A549 (cell line): ENCODE measurements at regions not wholly inside any gene's neighbourhood (a gene's known extent, or its start where the extent isn't known, plus 50 kb on each side); places are given as distances from the start of the nearest gene placed in this dataset.

Experiments
- ATAC-seq, 2 experiments: fragments of 200-7000 bp in 1 of 2; fragments of >200 bp in 1 of 2; cut with Nextera tagmentation in 1 of 2; cut with Tn5 transposase in 1 of 2; 3 replicates each; pipeline versions ENCODE4 v1.8.0 to v1.9.1; 2018 to 2020; ENCODE audit warnings: mild to moderate bottlenecking in 1 of 2, moderate library complexity in 1 of 2
- CTCF ChIA-PET: fragments of 300-600 bp; sonication (Branson Sonifier 250); formaldehyde crosslinking; extraction: SDS; loops from one replicate; lab custom pipeline; 2021; ENCODE audit warnings: antibody characterized with exemption, inconsistent platforms; lab: Yijun Ruan, JAX
- POLR2A ChIA-PET: fragments of 350-600 bp; formaldehyde crosslinking; extraction: SDS; loops from one replicate; lab custom pipeline; 2021; ENCODE audit warnings: antibody characterized with exemption, inconsistent platforms; lab: Yijun Ruan, JAX
- DNase-seq, 2 experiments: peaks; one replicate each; pipeline versions ENCODE4 v3.0.0 to v3.0.0-alpha.2; 2011 to 2016; ENCODE audit warnings: low read depth in 1 of 2, low spot score in 1 of 2
- FAIRE-seq: peaks from 2 replicates; lab custom pipeline; 2011; peaks lifted over from hg19 to GRCh38; lab: Jason Lieb, UNC
- H3K27ac ChIP-seq, 2 experiments: fragments of >200 bp; sonication (Bioruptor Twin); formaldehyde crosslinking; 3 replicates each; pipeline ENCODE4 v1.5.1; 2016 to 2017
- H3K4me1 ChIP-seq: fragments of >200 bp; sonication (Bioruptor Twin); formaldehyde crosslinking; 3 replicates; pipeline ENCODE4 v1.6.1; 2016
- H3K4me2 ChIP-seq: fragments of >200 bp; sonication (Bioruptor Twin); formaldehyde crosslinking; 3 replicates; pipeline ENCODE4 v1.6.1; 2016
- H3K4me3 ChIP-seq: fragments of >200 bp; sonication (Bioruptor Twin); formaldehyde crosslinking; 3 replicates; pipeline ENCODE4 v1.5.1; 2016
- H3K9me3 ChIP-seq: fragments of >200 bp; sonication (Bioruptor Twin); formaldehyde crosslinking; 3 replicates; pipeline ENCODE4 v1.6.1; 2016
- ATOH8 ChIP-seq: fragments of 250-450 bp; sonication (Bioruptor Pico); IDR thresholded peaks from 2 replicates; pipeline ENCODE4 v1.5.0; 2020; ENCODE audit warnings: low read depth, mild to moderate bottlenecking, moderate library complexity
- CBX8 ChIP-seq: fragments of 200-600 bp; sonication (generic); IDR thresholded peaks from 2 replicates; pipeline ENCODE4 v1.6.1; 2016
- CTCF ChIP-seq: fragments of >200 bp; sonication (Bioruptor Twin); formaldehyde crosslinking; IDR thresholded peaks from 3 replicates; pipeline ENCODE4 v1.5.1; 2016
- HMGXB4 ChIP-seq: fragments of 250-450 bp; sonication (Bioruptor Pico); IDR thresholded peaks from 2 replicates; pipeline ENCODE4 v1.5.0; 2021; ENCODE audit warnings: mild to moderate bottlenecking, moderate library complexity, borderline replicate concordance
- HOXB5 ChIP-seq: fragments of 250-450 bp; sonication (Bioruptor Pico); IDR thresholded peaks from 2 replicates; pipeline ENCODE4 v1.5.0; 2020; ENCODE audit warnings: mild to moderate bottlenecking, moderate library complexity
- JUNB ChIP-seq: fragments of >200 bp; sonication (Bioruptor Twin); formaldehyde crosslinking; IDR thresholded peaks from 2 replicates; pipeline ENCODE4 v1.6.1; 2016
- MAFK ChIP-seq: fragments of 450-650 bp; IDR thresholded peaks from 2 replicates; pipeline ENCODE4 v1.6.1; 2014; ENCODE audit not compliant: partially characterized antibody
- MAZ ChIP-seq: fragments of 150-350 bp; IDR thresholded peaks from 2 replicates; pipeline ENCODE4 v1.6.1; 2014; ENCODE audit warnings: antibody characterized with exemption, low read depth, low read length, borderline replicate concordance
- MYC ChIP-seq: IDR thresholded peaks from 2 replicates; pipeline ENCODE4 v1.6.1; 2012; ENCODE audit warnings: mild to moderate bottlenecking, inconsistent platforms, low read length, improper control_type of control experiment, borderline replicate concordance
- NPAS2 ChIP-seq: fragments of 250-450 bp; sonication (Bioruptor Pico); IDR thresholded peaks from 2 replicates; pipeline ENCODE4 v1.8.0; 2022; ENCODE audit warnings: mild to moderate bottlenecking, moderate library complexity, borderline replicate concordance
- NR3C1 ChIP-seq: fragments of >200 bp; sonication (Bioruptor Twin); formaldehyde crosslinking; IDR thresholded peaks from 3 replicates; pipeline ENCODE4 v1.6.1; 2017
- PBX3 ChIP-seq: IDR thresholded peaks from 2 replicates; pipeline ENCODE4 v1.6.1; 2012
- POLR2AphosphoS2 ChIP-seq: conservative IDR thresholded peaks from 2 replicates; pipeline ENCODE4 v1.6.1; 2012; ENCODE audit warnings: low read length, improper control_type of control experiment, inconsistent platforms
- RAD21 ChIP-seq, 2 experiments: fragments of >200 bp in 1 of 2; sonication (Bioruptor Twin) in 1 of 2; formaldehyde crosslinking in 1 of 2; IDR thresholded peaks in 1 of 2; conservative IDR thresholded peaks in 1 of 2; 2 replicates in 1 of 2; 3 replicates in 1 of 2; pipeline ENCODE4 v1.6.1; 2012 to 2018; ENCODE audit warnings: inconsistent platforms in 1 of 2
- RARB ChIP-seq: fragments of 250-450 bp; sonication (Bioruptor Pico); IDR thresholded peaks from 2 replicates; pipeline ENCODE4 v1.8.0; 2021; ENCODE audit warnings: mild to moderate bottlenecking, moderate library complexity
- RNF2 ChIP-seq: fragments of 200-600 bp; sonication (generic); IDR thresholded peaks from 2 replicates; pipeline ENCODE4 v1.6.1; 2016; ENCODE audit warnings: low read depth, mild to moderate bottlenecking, antibody characterized with exemption, moderate library complexity, borderline replicate concordance
- WGBS: methylation state at CpG from one replicate; pipeline ENCODE4 v1.1.6; 2017; ENCODE audit errors: missing lambda C conversion rate; 5-methylcytosine and 5-hydroxymethylcytosine counted together
- TF ChIP-seq, protein P1 (sequence below): IDR thresholded peaks from 2 replicates; pipeline ENCODE4 v1.6.1; 2012; ENCODE audit warnings: low read depth, borderline replicate concordance
- TF ChIP-seq, protein P2 (sequence below): fragments of 200-600 bp; sonication (generic); IDR thresholded peaks from 2 replicates; pipeline ENCODE4 v1.6.1; 2016; ENCODE audit warnings: antibody characterized with exemption, mild to moderate bottlenecking, moderate library complexity

DNA sequence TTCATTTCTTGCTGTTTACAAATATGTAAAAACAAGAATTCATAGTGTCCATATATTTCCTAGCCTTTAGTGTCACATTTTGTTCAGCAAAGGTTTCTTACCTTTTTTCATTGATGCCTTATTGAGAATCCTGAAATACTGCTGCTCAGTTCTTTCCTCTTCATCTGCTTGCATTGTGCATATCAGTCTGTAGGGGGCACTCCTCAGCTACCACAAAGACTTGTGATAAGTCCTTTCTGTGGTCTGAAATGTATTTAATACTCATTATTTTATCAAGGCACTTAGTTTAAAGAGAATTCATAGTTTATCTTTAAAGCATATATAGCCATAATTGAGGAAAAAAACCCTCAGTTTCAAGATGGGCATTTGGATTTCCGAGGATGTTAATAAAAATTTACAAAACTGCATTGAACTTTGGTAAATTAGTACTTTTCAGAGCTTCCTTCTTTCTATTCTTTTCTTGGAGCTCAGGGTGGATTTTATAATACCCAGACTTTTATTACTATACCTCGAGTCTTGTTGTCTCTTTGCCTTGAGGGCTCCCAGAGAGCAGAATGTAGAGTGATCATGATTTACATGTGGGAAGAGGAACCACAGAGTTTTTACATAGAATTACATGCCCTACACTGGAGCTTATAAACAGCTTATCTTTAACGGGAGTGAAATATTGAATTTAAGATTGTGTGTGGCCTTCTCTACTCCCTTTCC, 570.1 kb downstream of the PLCL1 start:
- Histone ChIP-seq H3K4me2 (no peak overlapping the region), H3K4me3 (no peak overlapping the region), H3K4me1 (no peaks in the 10 kb centered on the region), H3K9me3 (no peaks in the 10 kb centered on the region), H3K27ac (no peak overlapping the region)
- CTCF ChIA-PET = interaction anchor here (0.9 kb wide), 1 partner anchor 60 kb away, joined by 3 read pairs; no protein-coding TSS in a partner anchor
- no peak for FAIRE-seq
- 15% methylated on average over 3 of the region's 3 CpGs for WGBS
- POLR2A ChIA-PET = no interaction called here
- ATAC-seq = peak in 1 of 2 experiments; percentile 67; a peak in 1 of 6 replicates
- peak; percentile 3 to 66 for DNase-seq
- TF ChIP-seq RNF2 = no peak
- TF ChIP-seq, protein P1, sequence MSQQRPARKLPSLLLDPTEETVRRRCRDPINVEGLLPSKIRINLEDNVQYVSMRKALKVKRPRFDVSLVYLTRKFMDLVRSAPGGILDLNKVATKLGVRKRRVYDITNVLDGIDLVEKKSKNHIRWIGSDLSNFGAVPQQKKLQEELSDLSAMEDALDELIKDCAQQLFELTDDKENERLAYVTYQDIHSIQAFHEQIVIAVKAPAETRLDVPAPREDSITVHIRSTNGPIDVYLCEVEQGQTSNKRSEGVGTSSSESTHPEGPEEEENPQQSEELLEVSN = no peak
- TF ChIP-seq MYC = no peak
- TF ChIP-seq RAD21 (conservative IDR thresholded peaks at IDR 0.05 in 1 of 2, IDR thresholded peaks at IDR 0.05 in 1 of 2) = peak; percentile 42 to 66
- peak; percentile 54 for TF ChIP-seq CTCF
- no peak for TF ChIP-seq POLR2AphosphoS2
- TF ChIP-seq MAFK = no peak
- no peak for TF ChIP-seq CBX8

- POLR2A ChIA-PET = no interaction called here
- TF ChIP-seq PBX3 = no peak
- no peak for TF ChIP-seq RAD21 (conservative IDR thresholded peaks at IDR 0.05 in 1 of 2, IDR thresholded peaks at IDR 0.05 in 1 of 2)
- TF ChIP-seq NPAS2 (CRISPR knock-in tag) = no peak
- no peak for TF ChIP-seq POLR2AphosphoS2
- no peak for TF ChIP-seq RARB (CRISPR knock-in tag)
- TF ChIP-seq, protein P2, sequence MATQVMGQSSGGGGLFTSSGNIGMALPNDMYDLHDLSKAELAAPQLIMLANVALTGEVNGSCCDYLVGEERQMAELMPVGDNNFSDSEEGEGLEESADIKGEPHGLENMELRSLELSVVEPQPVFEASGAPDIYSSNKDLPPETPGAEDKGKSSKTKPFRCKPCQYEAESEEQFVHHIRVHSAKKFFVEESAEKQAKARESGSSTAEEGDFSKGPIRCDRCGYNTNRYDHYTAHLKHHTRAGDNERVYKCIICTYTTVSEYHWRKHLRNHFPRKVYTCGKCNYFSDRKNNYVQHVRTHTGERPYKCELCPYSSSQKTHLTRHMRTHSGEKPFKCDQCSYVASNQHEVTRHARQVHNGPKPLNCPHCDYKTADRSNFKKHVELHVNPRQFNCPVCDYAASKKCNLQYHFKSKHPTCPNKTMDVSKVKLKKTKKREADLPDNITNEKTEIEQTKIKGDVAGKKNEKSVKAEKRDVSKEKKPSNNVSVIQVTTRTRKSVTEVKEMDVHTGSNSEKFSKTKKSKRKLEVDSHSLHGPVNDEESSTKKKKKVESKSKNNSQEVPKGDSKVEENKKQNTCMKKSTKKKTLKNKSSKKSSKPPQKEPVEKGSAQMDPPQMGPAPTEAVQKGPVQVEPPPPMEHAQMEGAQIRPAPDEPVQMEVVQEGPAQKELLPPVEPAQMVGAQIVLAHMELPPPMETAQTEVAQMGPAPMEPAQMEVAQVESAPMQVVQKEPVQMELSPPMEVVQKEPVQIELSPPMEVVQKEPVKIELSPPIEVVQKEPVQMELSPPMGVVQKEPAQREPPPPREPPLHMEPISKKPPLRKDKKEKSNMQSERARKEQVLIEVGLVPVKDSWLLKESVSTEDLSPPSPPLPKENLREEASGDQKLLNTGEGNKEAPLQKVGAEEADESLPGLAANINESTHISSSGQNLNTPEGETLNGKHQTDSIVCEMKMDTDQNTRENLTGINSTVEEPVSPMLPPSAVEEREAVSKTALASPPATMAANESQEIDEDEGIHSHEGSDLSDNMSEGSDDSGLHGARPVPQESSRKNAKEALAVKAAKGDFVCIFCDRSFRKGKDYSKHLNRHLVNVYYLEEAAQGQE = no peak
- TF ChIP-seq NR3C1 = no peak
- TF ChIP-seq HMGXB4 (CRISPR knock-in tag) = no peak
- TF ChIP-seq ATOH8 (CRISPR knock-in tag) = no peak
- TF ChIP-seq JUNB = no peak
- TF ChIP-seq MYC = no peak
- no peak for TF ChIP-seq HOXB5 (CRISPR knock-in tag)
- TF ChIP-seq MAZ = no peak
- TF ChIP-seq, all 56 proteins: peak for 0
- no peak overlapping the region for H3K4me3 ChIP-seq
- WGBS = 55% methylated on average over 10 of the region's 10 CpGs
- DNase-seq = no peak
- no peak overlapping the region for H3K27ac ChIP-seq
- peak in 1 of 2 experiments; percentile 50; a peak in 2 of 6 replicates for ATAC-seq
- FAIRE-seq = no peak
- CTCF ChIA-PET = no interaction called here
- H3K4me2 ChIP-seq = peak overlapping the region; percentile 46
- H3K9me3 ChIP-seq = no peaks in the 10 kb centered on the region
- H3K4me1 ChIP-seq = no peaks in the 10 kb centered on the region
These were observed 567.6 kb downstream of the PLCL1 start for GRCh38 chr2:198371921-198372543.
